ENCODE measurements at regions not wholly inside any gene's neighbourhood (a gene's known extent, or its start where the extent isn't known, plus 50 kb on each side); places are given as distances from the start of the nearest gene placed in this dataset.

- TF ChIP-seq CTCF (conservative IDR thresholded peaks at IDR 0.05; ENCODE audit: low read length) (no peak), EZH2phosphoT487 (IDR thresholded peaks at IDR 0.05; ENCODE audit: borderline replicate concordance) (no peak)
Measured at GRCh38 chr16:22728167-22728836, 85.7 kb upstream of the HS3ST2 start.

Measured in Loucy (cell line).